Retinal pigment epithelial cell (primary cell): ENCODE measurements at regions not wholly inside any gene's neighbourhood (a gene's known extent, or its start where the extent isn't known, plus 50 kb on each side); places are given as distances from the start of the nearest gene placed in this dataset.
"Not testable (repeated sequence)": the region's sequence is repeated elsewhere in the genome, so short reads cannot be mapped to it uniquely, and the experiment has no call there.

Experiments
- DNase-seq: peaks from one replicate; pipeline ENCODE4 v3.0.0-alpha.2; 2010; ENCODE audit warnings: low read depth
- H3K4me3 ChIP-seq: 2 replicates; pipeline ENCODE4 v1.5.1; 2011; ENCODE audit warnings: mild to moderate bottlenecking, low read length, control low read depth, moderate library complexity
- TF ChIP-seq, protein P1 (sequence below): conservative IDR thresholded peaks from 2 replicates; pipeline ENCODE4 v1.5.1; 2011; ENCODE audit warnings: low read depth, low read length, control low read depth, inconsistent platforms

DNA sequence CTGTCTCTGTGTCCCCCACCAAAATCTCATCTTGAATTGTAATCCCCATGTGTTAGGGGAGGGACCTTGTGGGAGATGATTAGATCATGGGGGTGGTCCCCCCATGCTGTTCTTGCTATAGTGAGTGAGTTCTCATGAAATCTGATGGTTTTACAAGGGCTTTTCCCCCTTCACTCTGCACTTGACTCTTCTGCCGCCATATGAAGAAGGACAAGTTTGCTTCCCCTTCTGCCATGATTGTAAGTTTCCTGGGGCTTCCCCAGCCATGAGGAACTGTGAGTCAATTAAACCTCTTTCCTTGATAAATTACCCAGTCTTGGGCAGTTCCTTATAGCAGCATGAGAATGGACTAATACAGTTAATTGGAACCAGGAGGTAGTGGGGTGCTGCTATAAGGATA lies 137.1 kb upstream of the RAB4A start:
- DNase-seq, result no peak
- TF ChIP-seq, protein P1, sequence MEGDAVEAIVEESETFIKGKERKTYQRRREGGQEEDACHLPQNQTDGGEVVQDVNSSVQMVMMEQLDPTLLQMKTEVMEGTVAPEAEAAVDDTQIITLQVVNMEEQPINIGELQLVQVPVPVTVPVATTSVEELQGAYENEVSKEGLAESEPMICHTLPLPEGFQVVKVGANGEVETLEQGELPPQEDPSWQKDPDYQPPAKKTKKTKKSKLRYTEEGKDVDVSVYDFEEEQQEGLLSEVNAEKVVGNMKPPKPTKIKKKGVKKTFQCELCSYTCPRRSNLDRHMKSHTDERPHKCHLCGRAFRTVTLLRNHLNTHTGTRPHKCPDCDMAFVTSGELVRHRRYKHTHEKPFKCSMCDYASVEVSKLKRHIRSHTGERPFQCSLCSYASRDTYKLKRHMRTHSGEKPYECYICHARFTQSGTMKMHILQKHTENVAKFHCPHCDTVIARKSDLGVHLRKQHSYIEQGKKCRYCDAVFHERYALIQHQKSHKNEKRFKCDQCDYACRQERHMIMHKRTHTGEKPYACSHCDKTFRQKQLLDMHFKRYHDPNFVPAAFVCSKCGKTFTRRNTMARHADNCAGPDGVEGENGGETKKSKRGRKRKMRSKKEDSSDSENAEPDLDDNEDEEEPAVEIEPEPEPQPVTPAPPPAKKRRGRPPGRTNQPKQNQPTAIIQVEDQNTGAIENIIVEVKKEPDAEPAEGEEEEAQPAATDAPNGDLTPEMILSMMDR, result no peak

DNA sequence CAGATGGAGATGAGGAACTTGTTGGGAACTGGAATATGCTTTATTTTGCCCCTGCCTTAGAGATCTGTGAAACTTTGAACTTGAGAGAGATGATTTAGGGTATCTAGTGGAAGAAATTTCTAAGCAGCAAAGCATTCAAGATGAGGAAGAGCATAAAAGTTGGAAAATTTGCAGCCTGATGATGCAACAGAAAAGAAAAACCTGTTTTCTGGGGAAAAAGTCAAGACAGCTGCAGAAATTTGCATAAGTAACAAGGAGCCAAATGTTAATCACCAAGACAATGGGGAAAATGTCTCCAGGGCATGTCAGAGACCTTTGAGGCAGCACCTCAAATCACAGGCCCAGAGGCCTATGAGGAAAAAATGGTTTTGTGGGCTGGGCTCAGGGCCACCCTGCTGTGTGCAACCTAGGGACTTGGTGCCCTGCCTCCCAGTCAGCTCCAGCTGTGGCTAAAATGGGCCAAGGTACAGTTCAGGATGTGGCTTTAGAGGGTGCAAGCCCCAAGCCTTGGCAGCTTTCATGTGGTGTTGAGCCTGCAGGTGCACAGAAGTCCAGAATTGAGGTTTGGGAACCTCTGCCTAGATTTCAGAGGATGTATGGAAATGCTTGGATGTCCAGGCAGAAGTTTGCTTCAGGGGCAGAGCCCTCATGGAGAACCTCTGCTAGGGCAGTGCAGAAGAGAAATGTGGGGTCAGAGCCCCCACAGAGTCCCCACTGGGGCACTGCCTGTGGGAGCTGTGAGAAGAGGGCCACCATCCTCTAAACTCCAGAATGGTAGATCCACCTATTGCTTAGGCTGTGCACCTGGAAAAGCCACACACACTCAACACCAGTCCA lies 136.3 kb upstream of the RAB4A start:
- not testable (repeated sequence) for DNase-seq, H3K4me3 ChIP-seq

More for the DNA sequence above, 137.1 kb upstream of the RAB4A start:
- H3K4me3 ChIP-seq, result no peak overlapping the region

DNA sequence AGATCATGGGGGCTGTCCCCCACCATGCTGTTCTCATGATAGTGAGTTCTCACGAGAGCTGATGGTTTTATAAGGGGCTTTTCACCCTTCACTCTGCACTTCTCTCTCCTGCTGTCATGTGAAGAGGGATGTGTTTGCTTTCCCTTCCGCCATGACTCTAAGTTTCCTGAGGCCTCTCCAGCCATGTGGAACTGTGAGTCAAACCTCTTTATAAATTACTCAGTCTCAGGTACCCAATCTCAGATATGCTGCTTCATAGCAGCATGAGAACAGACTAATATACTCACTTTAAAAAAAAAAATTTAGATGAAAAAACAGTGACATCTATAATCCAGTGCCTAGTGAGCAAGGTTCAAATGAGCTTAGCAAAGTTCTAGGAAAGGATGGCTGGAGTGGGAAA lies 135.1 kb upstream of the RAB4A start:
- H3K4me3 ChIP-seq, result no peak overlapping the region
- TF ChIP-seq, protein P1, result no peak
- DNase-seq, result no peak

DNA sequence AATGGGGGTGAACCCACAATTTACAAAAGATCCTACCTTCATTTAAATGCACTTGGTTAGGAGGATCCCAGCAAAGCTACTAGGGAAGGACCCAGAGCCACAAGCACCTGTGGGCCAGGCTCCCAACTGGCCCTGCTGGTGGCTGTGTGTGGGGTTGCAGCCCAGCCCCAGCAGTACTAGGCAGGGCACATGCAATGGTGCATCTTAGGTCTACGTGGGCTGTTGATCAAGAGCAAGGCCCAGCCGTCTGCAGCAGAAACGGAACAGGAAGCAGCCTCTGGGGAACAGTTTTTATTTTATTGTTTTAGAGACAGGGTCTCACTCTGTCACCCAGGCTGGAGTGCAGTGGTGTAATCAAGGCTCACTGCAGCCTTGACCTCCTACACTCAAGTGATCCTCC lies 134.1 kb upstream of the RAB4A start:
- TF ChIP-seq, protein P1, result no peak
- no peak for DNase-seq

DNA sequence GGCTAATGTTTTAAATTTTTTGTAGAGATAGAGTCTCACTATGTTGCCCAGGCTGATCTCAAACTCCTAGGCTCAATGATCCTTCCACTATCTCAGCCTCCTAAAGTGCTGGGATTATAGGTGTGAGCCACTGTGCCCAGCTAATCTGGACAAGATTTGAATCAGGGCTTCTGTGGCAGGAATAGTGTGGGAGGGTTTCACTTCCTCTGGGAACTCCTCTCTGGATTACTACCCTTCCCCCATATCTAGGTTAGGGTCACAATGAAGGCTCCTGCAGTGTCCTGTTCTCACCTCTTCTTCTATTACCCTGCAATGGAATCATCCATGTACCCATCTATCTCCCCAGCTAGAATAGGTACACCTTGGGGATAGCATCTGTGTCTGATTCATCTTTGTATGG lies 133.6 kb upstream of the RAB4A start:
- DNase-seq, result no peak
- TF ChIP-seq, protein P1, result no peak
- H3K4me3 ChIP-seq, result no peak overlapping the region

More for the DNA sequence above, 134.1 kb upstream of the RAB4A start:
- H3K4me3 ChIP-seq, result no peak overlapping the region

DNA sequence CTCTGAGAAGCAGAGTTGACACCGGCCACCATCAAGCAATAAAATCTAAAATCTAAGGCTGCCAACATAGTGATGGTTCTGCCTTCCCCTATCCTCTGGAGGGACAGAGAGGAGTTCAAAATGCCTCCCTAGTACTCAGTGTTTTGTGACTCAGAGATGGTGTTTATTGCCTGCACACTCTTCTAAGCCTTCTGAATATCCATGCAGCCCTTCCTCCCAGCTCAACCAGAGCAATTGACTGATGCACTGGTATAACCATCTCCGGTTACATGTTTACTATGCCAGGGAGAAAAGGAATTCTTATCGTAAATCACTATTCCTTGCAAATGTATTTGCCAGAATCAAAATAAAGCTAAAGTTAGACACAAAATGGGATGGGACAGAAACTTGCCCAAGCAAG lies 132.9 kb upstream of the RAB4A start:
- no peak overlapping the region for H3K4me3 ChIP-seq
- DNase-seq, result no peak
- TF ChIP-seq, protein P1, result no peak

DNA sequence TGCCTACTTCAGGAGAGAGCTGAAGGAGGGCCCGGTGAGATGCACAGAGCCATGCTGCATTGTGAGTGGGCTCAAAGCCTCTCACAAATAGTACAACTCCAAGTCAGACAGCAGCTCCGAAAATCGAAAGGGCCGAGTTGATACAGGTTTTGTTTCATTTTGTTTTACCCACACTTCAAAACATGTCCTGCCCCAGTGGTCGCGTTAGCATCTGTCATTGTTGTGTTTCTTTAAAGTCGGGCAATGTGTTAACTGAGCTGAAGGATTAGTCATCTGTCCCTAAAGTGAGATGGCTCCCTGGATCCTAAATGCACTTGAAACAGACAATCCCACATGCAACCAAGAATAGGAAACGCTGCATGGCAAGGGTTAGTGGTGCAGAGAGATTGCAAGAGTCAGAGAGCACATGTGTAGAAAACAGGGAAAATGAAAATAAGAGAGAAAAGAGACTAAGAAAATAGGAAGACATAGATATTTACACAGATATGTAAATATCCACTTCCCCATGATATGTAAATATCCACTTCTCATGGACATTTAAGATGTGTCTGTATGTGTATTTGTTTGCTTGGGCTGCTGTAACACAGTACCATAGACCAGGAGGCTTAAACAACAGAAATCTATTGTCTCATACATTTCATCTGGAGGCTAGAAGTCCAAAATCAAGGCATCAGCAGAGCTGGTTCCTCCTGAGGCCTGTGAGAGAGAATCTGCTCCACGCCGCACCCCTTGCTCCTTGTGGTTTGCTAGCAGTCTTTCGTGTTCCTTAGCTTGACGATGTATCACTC lies 131.4 kb upstream of the RAB4A start:
- TF ChIP-seq, protein P1, result no peak
- DNase-seq, result no peak
- no peak overlapping the region for H3K4me3 ChIP-seq
